ENCODE measurements at regions not wholly inside any gene's neighbourhood (a gene's known extent, or its start where the extent isn't known, plus 50 kb on each side); places are given as distances from the start of the nearest gene placed in this dataset.

- DNase-seq (ENCODE audit: low read depth in 2 of 3, low spot score in 2 of 3) = no peak
These were observed 126.1 kb downstream of the ESM1 start for GRCh38 chr5:54859316-54859715.

- no peak for DNase-seq (ENCODE audit: low read depth in 2 of 3, low spot score in 2 of 3)
These were observed 130.4 kb downstream of the ESM1 start for GRCh38 chr5:54854883-54855581.

DNA sequence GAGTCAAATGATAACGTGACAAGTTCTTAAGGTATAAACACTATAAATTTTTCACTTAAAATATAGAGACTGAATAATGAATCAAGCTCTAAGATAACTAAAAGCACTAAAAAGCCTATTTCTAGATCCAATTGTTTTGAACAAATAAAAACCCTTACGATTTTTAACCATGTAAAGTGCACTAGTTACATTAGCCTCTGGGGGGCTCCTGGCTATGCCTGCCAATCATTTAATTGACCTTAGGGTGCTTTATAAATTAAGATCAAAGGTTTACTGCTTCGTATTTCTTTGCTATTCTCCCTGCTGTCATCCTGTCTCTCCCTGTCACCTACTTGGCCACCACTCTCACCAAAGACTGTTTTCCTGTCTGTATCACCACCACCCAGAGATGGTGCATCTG, 133.4 kb downstream of the ESM1 start:
- DNase-seq (ENCODE audit: low read depth in 2 of 3, low spot score in 2 of 3) = no peak

GRCh38 chr5:54851449-54851848, 133.9 kb downstream of the ESM1 start:
- no peak for DNase-seq (ENCODE audit: low read depth in 2 of 3, low spot score in 2 of 3)

- DNase-seq (ENCODE audit: low read depth in 2 of 3, low spot score in 2 of 3) = no peak
These were observed 136.8 kb downstream of the ESM1 start for GRCh38 chr5:54848581-54848980.

GRCh38 chr5:54845567-54845941, 139.8 kb downstream of the ESM1 start:
- DNase-seq (ENCODE audit: low read depth in 2 of 3, low spot score in 2 of 3) = no peak

DNA sequence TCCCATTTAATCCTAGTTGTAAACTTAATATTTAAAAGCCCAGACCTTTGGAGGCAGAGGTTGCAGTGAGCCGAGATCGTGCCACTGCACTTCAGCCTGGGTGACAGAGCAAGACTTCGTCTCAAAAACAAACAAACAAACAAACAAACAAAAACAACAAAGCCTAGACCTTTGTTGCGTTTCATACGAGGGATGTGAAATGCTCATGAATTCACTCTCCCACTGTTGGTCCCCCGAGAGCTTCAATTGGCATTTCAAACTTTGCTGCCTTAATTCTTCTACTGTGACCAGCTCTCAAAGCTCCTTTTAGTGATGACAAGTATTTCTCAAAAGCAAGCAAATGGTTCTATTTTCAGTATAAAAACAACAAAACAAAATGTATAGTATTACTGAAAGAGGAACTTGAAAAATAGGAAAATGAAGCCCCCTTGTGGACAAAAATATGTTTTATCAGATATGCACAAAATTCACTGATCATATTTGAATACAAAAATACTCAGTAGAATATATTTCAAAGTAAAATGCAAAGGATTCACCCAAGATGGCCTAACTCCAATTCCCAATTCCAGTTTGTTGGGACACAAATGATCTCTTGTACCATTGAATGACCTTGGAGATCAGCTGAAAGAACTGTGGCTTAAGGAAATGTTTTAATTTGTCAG, 140.4 kb downstream of the ESM1 start:
- peak; percentile 23 to 76 (median 38) for DNase-seq (ENCODE audit: low read depth in 2 of 3, low spot score in 2 of 3)

- DNase-seq (ENCODE audit: low read depth in 2 of 3, low spot score in 2 of 3) = no peak
These were observed 141.1 kb downstream of the ESM1 start for GRCh38 chr5:54844266-54844665.

DNA sequence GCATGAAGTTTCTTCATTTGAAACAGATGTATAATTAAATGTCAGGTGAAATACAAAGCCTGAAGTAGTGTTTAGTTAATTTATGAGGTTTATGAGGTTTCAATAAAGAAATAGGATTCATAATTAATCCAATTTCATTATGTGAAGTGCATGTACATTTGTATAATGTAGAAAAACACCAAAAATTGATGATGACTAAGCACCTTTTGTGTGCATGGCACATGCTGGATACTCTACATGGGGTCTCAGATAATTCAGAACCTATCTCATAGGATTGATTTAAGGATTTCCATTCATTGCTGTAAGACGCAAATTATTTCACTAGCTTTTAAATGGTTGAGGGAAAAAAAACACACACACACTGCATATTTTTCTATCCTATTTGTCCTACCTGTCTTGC, 143.9 kb downstream of the ESM1 start:
- DNase-seq (ENCODE audit: low read depth in 2 of 3, low spot score in 2 of 3) = no peak

GRCh38 chr5:54838843-54839242, 146.6 kb downstream of the ESM1 start:
- DNase-seq (ENCODE audit: low read depth in 2 of 3, low spot score in 2 of 3) = no peak

- DNase-seq (ENCODE audit: low read depth in 2 of 3, low spot score in 2 of 3) = no peak
These were observed 147.4 kb downstream of the ESM1 start for GRCh38 chr5:54837981-54838380.

GRCh38 chr5:54837093-54837492, 148.3 kb downstream of the ESM1 start:
- no peak for DNase-seq (ENCODE audit: low read depth in 2 of 3, low spot score in 2 of 3)

DNA sequence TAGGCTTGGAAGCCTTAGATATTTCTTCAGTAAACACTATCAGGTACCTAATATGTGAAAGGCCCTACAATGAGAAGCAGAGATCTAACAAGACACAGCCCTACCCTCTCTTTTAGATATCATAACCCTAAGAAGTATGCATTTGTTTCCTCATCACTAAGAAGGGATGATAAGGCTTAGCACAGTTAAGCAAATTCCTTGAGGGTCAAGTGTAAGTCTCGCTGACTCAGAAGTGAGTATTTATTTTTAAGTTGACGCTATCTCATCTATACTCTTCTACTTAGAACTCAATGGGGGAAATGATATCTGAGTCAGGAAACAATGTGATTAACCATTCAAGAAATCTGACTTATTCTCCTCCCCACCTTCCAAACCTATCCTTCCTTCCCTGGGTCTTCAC, 149.7 kb downstream of the ESM1 start:
- no peak for DNase-seq (ENCODE audit: low read depth in 2 of 3, low spot score in 2 of 3)

- DNase-seq (ENCODE audit: low read depth in 2 of 3, low spot score in 2 of 3) = no peak
These were observed 151.1 kb downstream of the ESM1 start for GRCh38 chr5:54834121-54834842.

- no peak for DNase-seq (ENCODE audit: low read depth in 2 of 3, low spot score in 2 of 3)
These were observed 151.8 kb downstream of the ESM1 start for GRCh38 chr5:54833590-54833989.

- peak in 2 of 3 donors; percentile 3 to 10 for DNase-seq (ENCODE audit: low read depth in 2 of 3, low spot score in 2 of 3)
These were observed 152.5 kb downstream of the ESM1 start for GRCh38 chr5:54832858-54833257.

- DNase-seq (ENCODE audit: low read depth in 2 of 3, low spot score in 2 of 3) = no peak
These were observed 153.3 kb downstream of the ESM1 start for GRCh38 chr5:54832045-54832444.

GRCh38 chr5:54831233-54831632, 154.2 kb downstream of the ESM1 start:
- DNase-seq (ENCODE audit: low read depth in 2 of 3, low spot score in 2 of 3) = no peak

- DNase-seq (ENCODE audit: low read depth in 2 of 3, low spot score in 2 of 3) = no peak
These were observed 155.5 kb downstream of the ESM1 start for GRCh38 chr5:54829676-54830535.

DNA sequence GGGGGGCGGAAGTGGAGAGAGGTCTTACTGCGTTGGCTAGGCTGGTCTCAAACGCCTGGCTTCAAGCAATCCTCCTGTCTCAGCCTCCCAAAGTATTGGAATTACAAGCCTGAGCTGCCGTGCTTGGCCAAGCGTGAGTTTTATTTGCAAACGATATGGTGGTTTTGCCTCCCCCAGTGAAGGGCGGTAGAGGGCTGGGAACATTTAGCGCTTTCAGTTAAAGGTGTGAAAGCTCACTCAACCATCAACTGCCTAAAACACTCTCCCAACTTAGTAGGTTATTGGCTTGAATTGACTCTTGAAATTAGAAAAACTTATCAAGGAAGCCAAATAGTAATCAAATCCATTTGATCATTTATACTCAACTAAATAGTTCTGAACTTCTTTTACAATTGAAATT, 156.3 kb downstream of the ESM1 start:
- DNase-seq (ENCODE audit: low read depth in 2 of 3, low spot score in 2 of 3) = no peak

DNA sequence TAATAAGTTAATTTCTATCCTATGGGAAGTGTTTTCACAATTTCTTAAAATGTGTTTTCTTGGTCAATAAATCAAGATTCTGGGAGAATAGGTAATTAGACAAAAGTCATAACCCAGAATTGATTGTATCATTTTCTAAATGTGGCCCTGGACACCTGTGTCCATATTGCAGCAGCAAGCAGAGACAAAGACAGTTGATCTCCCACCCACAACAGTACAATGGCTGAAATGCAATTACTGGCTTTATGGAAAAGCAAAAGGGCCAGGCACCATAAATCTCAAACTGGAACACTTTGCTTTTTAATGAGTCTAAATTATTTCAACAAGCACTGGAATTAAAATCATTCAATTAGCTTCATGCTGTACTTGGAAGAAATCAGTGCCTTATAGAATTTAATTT, 157.2 kb downstream of the ESM1 start:
- DNase-seq (ENCODE audit: low read depth in 2 of 3, low spot score in 2 of 3) = no peak

All from hematopoietic multipotent progenitor cell (in vitro differentiated cells).